NCI-H1105 treated with DMSO at 0.1 percent for 48 hours (cell line): ENCODE measurements at regions not wholly inside any gene's neighbourhood (a gene's known extent, or its start where the extent isn't known, plus 50 kb on each side); places are given as distances from the start of the nearest gene placed in this dataset.
"Not testable (repeated sequence)": the region's sequence is repeated elsewhere in the genome, so short reads cannot be mapped to it uniquely, and the experiment has no call there.

ENCODE experiments used
- DNase-seq: peaks from one replicate; lab custom pipeline; 2025; lab: John Stamatoyannopoulos, UW

DNA sequence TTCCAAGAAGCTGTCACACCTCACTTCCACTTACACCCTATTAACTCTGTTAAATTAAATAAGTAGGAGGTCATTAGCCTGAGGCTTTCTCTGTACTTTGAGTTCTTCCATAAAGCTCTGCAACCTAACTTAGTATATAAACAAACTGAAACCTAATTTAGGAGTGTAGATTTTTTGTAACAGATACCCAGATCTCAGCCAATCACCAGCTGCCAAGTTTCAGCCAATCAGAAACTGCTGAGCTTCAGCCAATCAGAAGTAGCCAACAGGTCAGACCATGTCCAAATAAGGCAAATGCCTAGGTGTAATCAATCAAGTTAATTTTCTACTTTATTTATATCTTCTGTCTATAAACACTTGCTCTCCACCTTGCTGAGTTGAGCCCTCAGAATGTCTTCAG, 142.7 kb upstream of the SULF2 start:
- DNase-seq = no peak

DNA sequence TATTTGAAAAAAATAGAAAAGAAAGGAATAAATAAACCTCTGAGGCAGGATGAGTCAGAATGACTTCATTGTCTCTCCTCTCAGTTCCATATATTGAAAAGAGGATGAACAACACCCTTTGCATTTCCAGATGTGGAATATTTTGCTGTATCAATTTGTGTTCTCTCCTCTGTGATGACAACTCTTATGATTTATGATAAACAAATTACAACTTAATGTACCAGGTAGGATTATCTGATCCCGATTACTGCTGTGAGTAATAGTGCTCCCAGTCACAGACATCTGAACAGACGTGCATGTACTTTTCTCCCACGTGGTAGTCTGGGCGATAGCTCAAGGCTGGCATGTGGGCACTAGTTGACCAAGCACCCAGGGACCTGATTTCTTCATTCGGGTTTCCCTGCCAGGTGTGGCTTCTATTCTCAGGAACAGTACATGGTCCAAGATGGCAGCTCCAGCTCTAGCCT, 142.1 kb upstream of the SULF2 start:
- DNase-seq = no peak

DNA sequence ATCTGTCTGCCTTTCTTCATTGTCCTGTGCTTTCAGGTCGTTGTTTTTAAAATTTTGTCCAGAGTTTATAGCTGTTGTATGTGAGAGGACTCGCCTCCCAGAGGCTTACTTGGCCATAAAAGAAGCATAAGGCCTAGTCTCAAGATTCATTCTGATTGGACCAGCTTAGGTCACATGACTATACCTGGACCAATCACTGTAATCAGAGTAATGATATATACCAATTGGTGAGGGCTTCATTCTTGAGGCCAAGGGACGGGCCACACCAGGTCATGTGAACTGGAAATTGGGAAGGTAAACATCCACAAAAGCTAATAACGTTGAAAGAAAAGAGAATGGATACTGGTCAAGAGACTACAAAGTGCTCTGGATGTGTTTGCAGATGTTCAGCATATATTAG, 141.4 kb upstream of the SULF2 start:
- DNase-seq = no peak

DNA sequence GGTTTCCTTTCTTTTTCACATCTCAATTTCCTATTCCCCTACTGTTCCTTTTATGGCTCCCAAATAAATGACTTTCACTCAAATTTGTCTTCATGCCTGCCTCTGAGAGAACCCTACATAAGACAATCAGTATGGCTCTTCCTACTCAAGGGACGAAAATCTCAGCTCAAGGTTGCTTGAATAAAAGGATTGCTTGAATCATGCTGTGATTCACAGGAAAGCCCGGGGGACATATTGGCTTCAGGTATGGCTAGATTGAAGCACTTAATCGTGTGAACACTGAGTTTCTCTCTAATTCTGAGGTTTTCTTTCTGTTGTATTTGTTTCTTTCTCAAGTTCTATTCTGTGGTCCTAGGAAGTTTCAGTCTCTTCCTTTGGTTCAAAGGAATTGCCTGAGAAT, 140.3 kb upstream of the SULF2 start:
- DNase-seq = no peak

DNA sequence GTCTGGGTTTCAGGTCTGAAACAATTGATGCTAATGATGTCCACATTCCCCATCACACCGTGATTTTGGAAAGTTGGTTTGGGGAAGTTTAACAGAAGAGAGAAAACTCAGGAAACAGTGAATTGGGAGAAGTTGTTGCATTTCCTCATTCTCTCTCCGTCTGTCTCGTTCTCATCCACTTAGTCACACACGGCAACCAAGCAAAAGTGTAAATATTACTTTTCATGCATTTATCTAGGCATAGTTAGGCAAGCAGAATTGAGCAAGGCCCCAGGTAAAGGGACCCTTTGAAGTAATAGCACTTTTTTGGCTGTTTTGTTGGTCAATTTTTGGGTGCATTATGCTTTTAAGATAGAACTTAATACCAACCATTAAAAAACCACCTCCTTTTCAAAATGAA, 137.0 kb upstream of the SULF2 start:
- DNase-seq = no peak

DNA sequence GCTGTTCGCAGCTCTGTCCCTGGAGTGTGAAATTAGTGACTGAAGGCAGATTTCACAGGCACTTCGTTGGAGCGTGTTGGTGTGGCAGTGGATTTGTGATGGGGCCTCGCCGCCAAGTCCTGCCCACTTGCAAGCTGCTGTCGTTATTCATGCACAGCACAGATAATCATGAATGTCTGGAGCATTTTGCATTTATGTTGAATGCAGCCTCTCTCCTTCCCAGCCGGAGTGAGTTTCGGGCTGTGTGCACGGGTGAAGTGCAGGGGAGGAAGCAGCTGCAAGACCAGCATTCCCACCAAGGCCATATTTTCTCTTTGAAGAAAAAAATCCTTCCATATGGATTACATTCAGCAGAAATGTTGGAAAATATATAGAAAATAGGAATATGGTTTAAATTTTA, 136.5 kb upstream of the SULF2 start:
- not testable (repeated sequence) for DNase-seq

DNA sequence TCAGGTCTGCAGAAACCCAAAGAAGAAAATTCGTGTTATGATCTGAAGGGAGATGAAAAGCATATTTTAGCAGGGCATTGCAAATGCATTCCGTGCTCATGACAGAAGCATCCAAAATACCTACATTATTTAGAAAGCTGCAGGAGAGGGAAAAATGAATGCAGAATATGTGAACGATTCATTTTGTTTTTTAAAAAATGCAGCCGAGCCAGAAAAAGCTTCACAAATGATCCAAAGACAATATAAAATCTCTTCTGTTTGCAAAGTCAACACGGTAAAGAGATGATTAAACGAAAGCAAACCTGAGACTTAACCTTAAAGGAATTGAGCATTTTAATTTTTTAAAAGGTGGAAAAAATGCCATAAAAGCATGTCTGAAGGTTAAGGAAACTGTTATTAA, 136.1 kb upstream of the SULF2 start:
- no peak for DNase-seq

DNA sequence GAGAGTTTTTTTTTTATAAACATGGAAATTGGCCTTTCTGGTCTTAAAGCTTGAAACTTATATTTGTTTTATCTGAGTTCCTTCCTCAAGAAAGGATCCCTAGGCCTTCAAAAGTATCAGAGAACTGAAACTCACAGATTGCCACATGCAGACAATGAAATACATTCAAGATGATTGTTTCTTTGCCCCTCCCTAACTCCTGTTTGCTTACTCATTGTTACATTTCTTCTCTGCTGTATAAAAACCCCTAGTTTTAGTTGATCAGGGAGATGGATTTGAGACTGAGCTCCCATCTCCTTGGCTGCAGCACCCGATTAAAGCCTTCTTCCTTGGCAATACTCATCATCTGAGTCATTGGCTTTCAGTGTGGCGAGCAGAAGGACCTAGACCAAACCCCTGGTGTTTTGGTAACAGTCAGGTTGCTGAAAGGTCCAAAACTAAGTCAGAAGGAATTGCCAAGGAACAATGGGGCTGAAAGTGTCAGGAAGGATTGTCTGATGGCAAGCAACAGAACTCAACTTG, 132.3 kb upstream of the SULF2 start:
- DNase-seq = no peak

DNA sequence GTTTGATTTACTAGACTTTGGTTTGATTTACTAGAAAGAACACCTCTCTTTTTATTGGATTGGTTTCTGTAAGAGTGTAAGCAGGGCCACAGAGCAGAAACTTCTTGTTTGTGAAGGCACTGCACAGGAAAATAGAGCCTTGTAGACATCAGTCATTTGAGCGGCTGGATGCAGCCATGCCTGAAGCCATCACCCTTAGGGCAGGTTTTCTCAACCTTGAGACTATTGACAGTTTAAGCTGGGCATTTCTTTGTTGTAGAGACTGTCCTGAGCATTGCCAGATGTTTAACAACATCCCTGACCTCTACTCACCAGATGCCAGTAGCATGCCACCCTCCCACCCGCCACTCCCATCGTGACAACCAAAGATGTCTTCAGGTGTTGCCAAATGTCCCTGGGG, 130.2 kb upstream of the SULF2 start:
- DNase-seq = no peak

DNA sequence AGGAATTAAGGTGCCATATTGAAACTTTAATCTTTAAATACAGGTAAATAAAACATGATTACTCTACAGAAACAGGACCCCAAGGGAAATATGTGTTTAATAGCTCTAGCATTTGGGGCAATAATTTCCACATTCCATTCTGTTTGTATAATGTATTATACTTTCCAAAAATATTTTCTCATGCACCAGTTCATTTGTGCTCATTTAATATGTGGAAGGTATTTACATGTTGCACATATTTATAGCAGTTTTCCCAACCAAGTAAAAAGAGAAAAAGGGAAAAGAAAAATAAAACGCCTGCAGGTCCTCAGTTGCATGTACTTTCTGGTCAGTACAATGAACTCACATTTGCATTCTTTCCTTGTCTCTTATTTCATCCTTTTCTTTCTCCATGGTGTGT, 129.5 kb upstream of the SULF2 start:
- no peak for DNase-seq

DNA sequence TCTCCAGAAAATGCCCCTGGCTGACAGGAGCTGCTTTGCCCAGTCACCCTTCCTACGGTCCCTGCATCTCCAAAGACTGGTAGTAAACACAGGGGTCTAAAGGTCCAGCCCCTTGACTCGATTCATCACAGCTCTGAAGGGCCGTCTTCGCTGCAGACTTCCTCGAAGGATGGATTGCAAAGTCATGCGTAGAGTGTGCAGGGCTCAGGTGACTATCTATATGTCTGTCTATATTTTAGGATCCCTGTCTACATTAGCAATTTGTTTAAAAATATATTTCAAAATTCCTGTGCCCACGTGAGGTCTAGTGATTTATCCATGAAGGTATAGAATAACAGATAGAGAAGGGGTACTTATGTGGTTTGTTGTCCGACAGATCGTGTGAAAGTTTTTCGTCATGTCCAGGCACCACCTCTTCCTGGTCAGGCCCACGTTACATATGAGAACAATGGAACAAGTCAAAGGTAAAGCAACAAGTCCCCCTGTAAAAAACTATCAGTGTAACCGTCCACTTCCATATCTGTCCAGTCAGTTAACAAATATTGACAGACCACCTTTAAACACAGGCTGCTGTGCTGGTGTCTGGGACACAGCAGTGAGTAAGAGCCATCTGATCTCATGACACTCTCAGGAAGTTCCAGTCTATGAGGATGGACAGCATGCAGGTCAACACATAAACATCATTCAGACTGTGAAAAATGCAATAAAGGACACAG, 127.7 kb upstream of the SULF2 start:
- not testable (repeated sequence) for DNase-seq

DNA sequence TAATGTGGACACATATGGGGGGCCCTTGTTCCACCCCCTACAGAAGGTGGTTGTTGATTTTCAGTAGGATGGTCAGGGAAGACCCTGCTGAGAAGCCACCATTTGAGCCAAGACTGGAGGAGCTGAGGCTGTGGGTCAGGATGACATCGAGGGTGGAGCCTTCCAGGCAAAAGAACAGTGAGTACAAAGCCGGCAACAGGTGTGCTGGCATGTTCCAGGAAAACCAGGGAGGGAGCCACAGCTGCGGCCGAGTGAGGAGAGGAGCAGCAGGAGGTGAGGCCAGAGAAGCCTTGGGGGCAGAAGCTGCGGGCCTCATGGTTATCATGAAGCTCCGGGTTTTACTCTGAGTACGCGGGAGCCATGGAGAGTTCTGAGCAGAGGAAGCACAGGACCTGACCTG, 126.9 kb upstream of the SULF2 start:
- DNase-seq = not testable (repeated sequence)

DNA sequence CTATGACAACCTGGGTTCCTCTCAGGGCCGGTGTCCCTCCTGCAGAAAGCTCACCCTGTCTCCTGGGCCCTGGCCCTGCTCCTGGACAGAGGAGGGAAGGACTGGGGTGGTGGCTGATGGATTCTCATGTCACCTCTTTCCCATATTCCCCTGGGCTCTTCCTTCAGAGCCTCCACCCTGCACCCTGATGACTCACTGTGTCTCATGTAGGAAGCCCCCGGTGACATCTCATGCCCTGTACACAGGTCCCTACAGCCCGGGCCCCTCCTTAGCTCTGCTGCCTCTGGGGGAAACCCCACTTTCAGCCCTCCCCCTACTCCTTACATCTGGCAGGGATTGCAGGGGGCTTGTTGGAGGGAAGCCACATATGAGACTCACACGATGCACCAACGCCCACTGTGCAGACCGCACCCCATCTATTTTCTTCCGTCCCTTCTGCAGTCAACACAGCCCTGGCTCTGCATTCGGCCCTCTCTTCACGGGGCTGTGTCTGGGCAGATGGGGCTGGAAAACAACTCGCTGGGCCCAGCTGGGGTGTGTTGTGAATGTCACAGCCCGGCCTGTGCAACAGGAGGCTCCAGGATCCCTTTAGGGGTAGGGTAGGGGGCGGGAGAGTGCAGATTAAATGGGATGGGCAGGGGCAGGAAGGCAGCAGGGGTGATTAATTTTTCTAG, 124.6 kb upstream of the SULF2 start:
- DNase-seq = not testable (repeated sequence)

DNA sequence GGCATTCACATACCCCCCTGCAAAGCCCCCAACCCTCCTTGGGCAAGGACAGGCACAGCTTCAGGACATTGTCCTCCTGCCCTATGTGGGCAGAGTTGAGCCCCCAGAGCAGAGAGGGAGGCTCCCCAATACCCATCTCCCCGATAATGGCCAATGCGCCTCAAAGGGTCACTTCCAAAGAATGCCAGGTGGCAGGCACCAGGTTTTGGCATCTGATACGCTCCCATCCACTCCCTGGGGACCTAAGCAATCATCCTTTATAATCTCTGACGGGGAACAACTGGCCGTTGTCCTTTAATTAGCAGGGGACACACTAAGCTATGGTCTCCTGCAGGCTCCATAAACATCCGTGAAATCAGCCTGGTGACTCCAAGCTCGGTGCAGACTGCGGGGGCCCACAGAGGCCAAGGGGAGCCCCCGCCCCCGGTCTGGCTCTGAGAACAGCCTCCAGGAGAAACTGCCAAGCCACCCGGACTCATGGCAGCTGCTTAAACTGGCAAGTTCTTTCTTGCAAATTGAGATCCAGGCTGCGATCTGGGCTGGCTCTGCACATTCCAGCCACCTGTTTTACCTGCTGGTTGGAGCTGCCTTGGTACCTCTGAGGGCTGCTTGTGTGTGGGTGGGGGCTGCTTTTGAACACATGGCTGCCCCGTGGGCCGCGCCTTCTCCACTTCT, 123.2 kb upstream of the SULF2 start:
- DNase-seq = not testable (repeated sequence)

DNA sequence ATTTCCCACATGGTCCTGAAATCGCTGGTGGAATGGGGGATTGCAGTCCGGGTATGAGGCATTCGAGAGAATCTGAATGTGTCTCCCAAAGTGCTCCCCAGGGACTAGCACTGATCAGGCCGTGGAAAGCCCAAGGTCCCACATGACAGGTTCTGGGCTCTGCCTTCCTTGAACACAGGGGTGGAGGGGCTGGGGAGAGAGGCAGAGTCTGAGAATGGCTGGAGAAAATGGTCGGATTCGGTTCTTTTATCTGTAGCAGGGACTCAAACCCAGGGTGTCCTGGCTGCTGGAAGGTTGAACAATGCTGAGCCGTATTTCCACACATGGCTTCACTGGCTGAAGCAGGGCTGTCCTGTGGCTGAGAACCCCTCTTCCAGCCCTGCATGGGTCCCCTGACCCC, 122.7 kb upstream of the SULF2 start:
- not testable (repeated sequence) for DNase-seq

DNA sequence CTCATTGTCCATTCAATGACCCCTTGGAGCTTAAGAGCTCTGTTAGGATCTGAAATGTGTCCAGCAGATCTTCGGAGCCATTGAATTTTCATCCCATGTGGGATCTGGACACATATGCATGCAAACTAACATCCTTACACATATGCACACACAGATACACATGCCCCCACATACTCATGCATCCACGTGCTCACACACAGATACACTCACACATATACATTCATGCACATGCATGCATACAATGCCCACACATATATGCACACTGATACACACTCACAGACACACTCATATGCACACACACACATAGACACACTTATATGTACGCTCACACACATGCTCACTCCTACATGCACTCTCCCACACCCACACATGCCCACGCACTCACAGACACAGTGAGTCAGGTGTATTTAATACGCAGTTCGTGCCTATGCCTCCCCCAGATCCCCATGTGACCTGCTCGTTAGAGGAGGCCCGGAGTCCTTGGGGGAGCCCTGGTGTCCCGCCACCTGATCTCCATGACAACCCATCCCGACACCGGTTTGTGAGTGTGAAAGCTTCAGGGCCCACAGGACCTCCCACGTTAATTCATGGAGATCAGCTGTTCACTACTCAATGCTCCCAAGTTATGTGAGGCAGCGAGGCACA, 121.9 kb upstream of the SULF2 start:
- no peak for DNase-seq

DNA sequence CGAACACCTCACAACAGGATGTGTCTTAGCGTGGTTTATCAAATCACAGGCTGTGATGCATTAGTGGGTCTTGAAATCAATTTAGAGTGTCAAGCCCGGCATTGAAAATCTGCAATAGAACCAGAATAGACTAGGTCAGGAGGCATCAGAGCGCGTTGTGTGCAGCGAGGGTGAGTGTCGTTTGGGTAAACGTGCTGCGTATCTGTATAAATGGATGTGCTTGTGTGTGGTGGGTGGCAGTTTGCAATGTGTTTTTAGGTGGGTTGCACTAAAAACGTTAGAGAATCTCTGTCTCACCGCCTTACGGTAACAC, 121.0 kb upstream of the SULF2 start:
- DNase-seq = no peak

DNA sequence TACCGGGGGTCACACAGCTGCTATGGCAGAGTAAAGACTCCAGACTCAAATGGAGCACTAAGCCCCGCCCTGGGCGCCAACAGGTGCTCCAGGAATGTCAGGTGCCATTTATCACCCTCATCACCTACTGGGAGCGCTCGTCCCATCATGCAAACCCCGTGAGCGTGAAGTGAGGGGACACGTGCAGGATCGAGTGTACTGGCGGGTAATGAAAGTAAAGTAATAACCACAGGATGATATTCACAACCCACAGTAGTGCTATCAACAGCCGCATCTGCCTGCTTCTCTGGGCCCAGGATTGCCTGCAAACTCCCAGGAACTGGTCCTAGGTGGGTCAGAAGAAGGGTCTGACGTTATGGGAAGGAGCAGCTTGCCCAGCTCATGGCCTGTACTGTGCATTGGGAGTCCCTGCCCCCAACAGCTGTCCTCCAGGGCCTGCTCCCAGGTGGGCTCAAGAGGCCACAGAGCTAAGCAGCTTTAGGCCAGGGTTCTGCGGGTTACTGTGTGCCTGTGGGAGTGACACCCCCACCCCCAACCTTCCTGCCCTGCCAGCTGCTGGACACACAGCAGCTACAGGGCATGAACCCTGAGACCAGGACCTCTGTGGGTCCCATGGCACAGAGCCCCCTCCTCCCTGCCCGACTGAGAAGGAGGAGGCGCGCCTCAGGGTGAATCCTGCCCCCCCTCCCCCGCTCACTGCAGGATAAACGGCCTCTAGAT, 120.5 kb upstream of the SULF2 start:
- no peak for DNase-seq

DNA sequence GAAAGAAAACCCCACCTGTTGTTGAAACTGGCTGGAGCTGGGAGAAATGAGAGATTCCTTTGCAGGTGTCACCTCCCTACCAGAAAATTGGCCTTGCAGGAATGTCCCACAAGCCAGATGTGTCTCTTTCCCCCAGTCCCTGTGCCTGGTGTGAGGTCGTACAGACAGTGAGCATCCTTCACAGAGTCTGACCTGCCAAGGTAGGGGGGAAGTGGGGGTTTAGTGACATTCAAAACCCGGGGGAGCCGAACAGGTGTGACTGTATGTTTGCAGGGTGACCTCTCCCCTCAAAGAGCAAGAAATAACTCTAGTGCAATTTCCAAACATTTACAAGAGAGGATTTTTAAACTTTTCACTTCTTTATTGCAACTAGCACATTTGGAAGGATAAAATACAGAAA, 117.7 kb upstream of the SULF2 start:
- DNase-seq = not testable (repeated sequence)

DNA sequence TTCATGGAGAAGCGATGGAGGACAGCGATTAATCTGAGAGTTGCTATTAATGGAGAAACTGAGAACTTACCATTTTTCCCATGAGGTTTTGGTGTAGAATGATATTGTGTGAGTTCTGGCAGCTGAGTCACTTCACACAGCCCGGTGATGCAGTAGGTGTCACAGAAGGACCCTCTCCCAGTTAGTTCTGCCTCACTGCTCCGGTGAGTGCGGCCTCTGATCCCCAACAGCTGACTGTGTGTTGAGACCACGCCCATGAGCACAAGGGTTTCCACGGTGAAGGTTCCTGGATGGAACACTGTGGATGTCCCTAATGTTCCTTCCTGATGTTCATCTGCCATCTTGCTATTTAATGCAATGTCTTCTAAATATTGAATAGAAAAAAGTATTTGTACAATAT, 114.0 kb upstream of the SULF2 start:
- not testable (repeated sequence) for DNase-seq

DNA sequence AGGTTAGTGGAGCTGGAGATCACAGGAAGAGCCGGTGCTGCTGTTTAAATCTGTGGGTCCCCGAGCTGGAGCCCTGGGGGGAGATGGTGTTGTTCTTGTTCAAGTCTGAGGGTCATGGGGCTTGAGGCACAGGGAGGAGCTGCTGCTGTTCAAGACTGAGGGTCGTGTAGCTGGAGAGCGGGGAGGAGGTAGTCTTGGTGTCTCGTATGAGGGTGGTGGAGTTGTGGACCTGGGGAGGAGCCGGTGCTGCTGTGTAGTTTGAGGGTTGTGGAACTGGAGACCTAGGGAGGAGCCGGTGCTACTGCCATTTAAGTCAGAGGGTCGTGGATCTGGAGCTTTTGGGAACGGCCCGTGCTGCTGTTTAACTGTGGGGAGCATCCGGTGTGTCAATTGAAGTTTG, 112.2 kb upstream of the SULF2 start:
- no peak for DNase-seq

DNA sequence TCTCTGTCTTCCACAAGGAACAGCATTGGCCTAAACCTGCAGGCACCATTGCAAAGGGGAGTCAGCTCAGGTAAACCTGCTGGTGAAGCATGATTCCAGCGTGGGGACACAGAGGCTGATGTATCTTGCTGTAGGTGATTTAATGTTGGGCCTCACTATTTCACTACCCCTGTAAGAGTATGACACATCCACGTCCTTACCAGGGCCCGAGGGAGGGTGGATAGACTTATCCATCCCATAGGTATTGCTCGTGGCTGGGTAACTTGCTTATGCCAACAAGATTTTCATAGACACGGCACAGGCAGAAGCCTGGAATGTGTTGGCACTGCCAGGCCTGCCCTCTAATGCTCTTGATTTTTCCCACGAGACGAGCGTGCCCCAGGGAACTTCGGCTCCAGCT, 107.4 kb upstream of the SULF2 start:
- DNase-seq = not testable (repeated sequence)
